ENCODE measurements at regions not wholly inside any gene's neighbourhood (a gene's known extent, or its start where the extent isn't known, plus 50 kb on each side); places are given as distances from the start of the nearest gene placed in this dataset.

GRCh38 chr13:73833325-73834070 lies 300.7 kb downstream of the KLF12 start:
- TF ChIP-seq POLR2A (IDR thresholded peaks at IDR 0.05; ENCODE audit: low read depth) (no peak), CTCF (IDR thresholded peaks at IDR 0.05) (no peak), EP300 (IDR thresholded peaks at IDR 0.05) (no peak), POLR2AphosphoS5 (IDR thresholded peaks at IDR 0.05) (no peak)

Data from esophagus muscularis mucosa (tissue), 4 donors.